SU-DHL-6 (cell line): ENCODE measurements at regions not wholly inside any gene's neighbourhood (a gene's known extent, or its start where the extent isn't known, plus 50 kb on each side); places are given as distances from the start of the nearest gene placed in this dataset.

Experiments used
- CTCF ChIP-seq: fragments of 200-600 bp; sonication (generic); IDR thresholded peaks from one replicate; pipeline ENCODE4 v1.5.1; 2017; ENCODE audit warnings: antibody characterized with exemption, mild to moderate bottlenecking, low read length, moderate library complexity; ENCODE audit not compliant: insufficient read depth, poor library complexity, severe bottlenecking
- EZH2phosphoT487 ChIP-seq: fragments of 200-600 bp; sonication (generic), shearing (Covaris generic); conservative IDR thresholded peaks from 2 replicates; pipeline ENCODE4 v1.6.1; 2018; ENCODE audit warnings: mild to moderate bottlenecking, antibody characterized with exemption, low read length, moderate library complexity, mixed read lengths

- TF ChIP-seq CTCF (no peak), EZH2phosphoT487 (no peak)
These were observed 53.3 kb upstream of the DCC start for GRCh38 chr18:52286675-52287074.
